DMS153 treated with DMSO at 0.1 percent for 48 hours (cell line): ENCODE measurements at regions not wholly inside any gene's neighbourhood (a gene's known extent, or its start where the extent isn't known, plus 50 kb on each side); places are given as distances from the start of the nearest gene placed in this dataset.
"Not testable (repeated sequence)": the region's sequence is repeated elsewhere in the genome, so short reads cannot be mapped to it uniquely, and the experiment has no call there.

Experiments
- DNase-seq: peaks from one replicate; lab custom pipeline; 2025; ENCODE audit not compliant: unreplicated experiment; lab: John Stamatoyannopoulos, UW

DNA sequence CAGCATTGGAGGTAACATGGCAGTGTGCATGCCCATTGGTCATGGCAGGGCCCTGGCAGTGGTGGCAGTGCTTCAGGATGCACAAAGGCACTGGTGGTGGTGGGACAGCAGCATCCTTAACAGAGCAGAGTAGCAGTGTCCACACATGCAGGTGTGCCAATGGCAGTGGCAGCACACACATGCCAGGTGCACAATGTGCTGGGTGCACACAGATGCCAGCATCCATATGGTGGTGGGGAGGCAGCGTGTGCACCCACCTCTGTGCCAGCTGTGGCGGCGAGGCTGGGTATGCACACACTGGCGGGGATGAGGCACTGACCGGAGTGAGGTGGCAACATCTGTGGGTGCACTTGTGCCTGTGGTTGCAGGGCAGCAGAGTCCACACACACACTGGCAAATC, 150.6 kb downstream of the SI start:
- DNase-seq, result no peak

DNA sequence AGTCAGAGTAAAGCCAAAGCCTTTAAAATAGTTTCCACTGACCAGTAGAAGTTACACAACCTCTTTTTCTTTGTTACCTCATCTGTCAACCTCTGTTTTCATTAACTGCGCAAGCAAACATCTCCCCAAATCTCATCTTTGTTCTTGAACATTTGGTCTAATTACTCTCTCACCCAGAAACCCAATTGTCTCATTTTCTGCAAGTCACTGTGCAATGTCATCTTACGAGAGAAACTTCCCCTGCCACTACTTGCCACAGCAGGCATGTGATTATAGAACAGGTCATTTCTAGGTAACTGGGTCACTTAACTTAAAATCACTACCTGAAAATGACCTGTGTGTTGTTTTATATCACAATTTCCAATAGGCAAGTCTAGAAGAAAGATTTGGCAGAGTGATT, 159.4 kb downstream of the SI start:
- DNase-seq, result no peak

DNA sequence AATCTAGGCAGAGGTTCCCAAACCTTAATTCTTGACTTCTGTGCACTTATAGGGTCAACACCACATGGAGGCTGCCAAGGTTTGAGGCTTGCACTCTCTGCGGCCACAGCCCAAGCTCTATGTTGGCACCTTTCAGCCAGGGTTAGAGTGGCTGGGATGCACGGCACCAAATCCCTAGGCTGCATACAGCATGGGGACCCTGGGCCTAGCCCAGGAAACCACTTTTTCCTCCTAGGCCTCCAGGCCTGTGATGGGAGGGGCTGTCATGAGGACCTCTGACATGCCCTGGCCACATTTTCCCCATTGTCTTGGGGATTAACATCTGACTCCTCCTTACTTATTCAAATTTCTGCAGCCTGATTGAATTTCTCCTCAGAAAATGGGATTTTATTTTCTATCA, 165.4 kb downstream of the SI start:
- no peak for DNase-seq

DNA sequence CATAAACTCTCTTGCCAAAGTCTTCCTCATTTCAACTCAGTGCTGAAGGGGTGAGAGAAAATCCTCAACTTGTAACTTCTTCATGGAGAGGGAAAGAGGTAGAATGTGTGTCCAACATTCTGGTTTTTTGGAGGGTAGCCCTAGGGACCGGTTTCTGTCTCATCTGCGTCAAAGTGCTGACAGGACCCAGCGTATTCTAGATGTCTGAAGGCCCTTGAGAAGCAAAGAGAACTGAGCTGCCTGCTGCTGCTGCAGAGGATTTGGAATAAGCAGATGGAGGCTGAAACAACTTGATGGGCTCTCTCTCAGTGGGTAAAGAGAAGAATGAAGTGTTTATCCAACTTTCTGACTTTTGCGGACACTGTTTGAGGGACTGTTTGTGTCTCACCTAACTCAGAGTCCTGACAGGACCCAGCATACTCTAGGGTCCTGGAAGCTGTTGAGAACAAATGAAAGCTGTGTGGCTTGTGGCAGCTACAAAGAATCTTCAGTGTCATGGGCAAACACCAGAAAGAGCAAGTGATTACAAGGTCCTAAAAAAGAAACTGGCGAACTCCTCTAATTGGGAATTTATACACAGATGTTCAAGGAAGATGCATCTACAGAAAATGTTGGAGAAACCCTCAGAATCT, 174.4 kb downstream of the SI start:
- DNase-seq, result no peak

DNA sequence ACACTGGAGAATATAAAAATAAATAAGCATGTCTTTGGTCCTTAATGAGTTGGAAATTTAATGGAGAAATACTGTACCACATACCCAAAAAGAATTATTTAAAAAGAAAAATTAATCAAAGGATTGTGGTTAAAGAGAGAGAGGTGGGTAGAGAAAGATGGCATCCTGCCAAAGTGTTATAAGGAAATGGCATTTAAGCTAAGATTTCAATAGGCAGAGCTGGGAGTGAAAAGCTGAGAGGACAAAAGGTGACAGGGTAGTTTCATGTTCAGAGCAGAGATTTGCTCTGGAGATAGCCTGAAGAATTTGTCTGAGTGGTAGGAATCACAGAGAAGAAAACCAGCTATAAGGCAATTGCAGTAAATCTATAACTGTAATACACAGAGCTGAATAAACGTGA, 181.0 kb downstream of the SI start:
- peak; percentile 31 for DNase-seq

DNA sequence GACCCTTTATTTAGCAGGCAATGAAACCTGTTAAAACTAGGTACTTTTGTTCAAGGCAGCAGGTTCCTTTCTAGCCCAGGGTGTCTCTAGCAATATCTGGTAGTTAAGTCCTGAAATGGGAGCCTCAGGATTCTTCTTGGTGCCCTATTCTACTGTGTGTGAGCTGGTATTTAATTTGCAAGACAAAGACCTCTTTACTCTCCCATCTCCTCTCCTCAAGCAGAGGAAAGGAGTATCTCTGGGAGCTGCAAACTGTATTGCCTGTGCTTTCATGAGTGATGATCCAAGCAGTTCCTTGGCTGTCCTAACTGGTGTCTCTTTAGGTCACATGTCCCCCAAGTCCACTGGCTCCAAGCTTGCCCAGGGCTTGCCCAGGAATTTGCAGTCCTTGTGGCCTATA, 188.2 kb downstream of the SI start:
- no peak for DNase-seq

DNA sequence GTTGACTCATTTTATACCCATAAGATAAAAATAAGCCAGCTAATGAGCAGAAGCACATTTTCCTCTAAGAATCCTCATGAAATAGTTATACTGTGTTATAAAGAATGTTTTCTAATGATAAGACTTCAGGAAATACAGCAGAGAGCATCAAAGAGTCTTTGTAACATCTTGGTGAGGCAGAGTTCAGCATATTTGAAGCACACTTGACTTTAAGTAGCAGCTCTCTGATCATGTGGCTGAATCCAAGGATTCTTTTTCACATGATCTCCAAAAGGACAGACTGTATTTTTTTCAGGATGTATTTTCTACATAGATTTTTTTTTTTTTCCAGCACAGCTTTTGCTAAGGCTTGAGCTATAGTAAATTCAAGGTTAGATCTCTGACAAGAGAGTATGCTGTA, 195.1 kb downstream of the SI start:
- DNase-seq, result no peak

DNA sequence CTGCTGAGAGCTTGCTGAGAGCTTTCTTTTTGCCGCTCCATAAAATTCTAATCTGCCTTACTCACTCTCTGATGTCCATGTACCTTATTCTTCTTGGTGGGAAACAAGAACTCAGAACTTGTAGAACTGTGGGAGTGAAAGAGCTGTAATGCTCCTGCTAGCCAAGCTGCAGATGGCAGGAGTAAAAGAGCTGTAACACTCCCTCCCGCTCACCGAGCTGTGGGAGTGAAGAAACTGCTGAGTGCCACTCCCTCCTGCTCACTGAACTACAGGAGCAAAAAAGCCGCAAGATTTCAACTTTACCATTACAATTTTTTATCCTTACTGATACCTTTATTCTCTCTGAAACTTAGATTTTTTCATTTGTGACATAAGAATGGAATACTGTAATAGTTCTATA, 199.1 kb downstream of the SI start:
- DNase-seq, result no peak

DNA sequence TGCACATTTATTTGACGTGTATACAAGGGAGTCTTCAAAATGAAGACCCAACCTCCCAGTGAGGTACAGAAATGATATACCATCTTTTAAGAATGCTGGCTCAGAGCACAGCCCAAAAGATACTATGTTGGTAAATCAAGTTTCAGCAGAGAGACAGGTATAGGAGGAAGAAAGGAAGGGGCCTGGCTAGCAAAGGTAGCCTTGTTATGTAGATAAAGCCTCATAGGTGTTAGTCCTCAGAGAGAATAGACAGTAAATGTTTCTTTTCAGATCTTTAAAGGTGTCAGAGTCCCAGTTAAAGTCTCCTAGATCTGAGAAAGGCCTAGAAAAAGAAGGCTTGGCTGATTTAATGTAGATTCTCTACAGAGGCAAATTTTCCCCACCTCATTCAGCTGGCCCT, 213.8 kb downstream of the SI start:
- no peak for DNase-seq

DNA sequence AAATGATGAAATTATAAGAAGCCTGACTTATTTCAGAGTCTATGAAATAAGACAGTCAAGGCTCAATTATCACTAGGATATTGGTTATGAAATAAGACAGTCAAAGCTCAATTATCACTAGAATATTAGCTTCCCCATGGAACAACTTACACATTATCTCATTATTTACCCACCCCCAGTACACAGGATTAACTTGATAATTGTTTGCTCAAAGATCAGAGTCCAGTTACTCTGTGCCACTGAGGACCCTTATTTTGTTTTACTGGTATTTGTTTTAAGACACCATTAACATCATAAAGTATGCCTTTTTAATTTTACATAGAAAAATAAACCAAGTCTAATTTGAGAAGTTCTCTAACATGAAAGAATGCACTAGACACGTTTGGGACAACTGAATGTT, 225.4 kb downstream of the SI start:
- DNase-seq, result no peak

DNA sequence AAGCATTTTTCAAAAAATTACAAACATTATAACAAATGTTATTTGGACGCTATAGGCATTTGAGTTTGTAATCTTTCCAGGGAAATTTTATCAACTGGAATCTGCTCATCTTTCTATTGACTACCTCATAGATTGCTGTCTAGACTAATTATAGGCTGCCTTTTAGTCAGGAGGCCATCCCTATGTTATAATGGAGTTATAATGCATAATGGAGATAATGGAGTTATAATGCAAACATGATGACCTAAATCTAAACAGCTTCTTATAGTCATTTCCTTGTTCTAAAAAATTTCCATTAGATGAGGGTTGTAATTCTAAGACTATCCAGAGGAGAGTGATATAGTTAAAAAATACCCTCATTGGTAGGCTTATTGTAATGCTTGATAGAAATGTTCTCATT, 226.4 kb downstream of the SI start:
- no peak for DNase-seq

DNA sequence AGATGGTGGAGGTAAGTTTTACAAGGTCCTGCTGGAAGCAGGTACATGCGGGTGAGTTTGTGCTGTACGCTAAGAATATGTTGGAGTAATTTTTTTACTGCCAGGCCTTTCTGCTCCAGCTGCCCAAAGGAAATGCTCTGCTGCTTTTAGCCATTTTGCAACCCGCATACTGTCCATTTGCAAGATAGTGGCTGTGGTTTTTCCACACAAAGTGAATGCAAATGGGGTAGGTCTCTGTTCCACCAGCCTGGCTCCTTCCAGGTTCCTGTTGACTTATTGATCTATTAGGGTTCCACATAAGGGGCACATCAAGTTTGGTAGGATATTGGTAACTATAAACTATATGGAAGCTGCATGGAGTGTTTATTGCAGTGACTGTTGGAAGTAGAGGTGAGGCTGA, 227.1 kb downstream of the SI start:
- DNase-seq, result no peak

DNA sequence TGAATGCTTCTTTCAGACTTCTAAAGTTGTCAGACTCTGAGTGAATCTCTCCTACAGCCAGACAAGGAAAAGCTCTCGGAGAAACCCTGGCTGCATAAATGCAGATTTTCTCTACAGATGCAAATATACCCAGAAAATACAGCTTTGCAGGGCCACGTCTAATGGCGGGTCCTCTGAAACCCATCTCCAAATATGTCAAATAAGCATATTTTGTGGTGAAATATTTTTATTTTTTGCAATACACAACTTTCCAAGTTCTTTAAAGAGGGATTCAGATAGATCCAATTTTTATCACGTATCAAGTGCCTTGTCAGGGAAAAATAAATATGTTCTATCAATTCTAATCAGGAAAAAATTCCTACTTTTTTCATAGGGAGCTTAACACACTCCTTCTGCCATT, 229.4 kb downstream of the SI start:
- no peak for DNase-seq

DNA sequence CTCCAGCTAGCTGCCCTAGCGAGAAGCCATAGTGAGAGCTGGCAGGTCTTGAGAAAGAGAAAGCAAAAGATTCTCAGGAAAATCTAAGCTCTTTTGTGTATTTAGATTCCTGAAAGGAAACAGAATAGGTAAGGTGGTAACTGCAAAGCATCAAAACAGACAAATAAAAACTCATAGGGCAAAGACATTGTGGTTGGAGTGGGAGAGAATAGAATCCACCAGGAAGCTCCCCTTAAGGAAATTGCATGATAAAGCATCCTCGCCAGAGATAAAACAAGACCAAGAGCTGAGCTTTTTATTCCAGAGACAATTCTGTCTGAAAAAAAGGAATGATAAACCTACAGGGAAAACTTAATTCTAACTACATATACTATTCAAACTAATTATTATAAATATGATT, 232.6 kb downstream of the SI start:
- no peak for DNase-seq

DNA sequence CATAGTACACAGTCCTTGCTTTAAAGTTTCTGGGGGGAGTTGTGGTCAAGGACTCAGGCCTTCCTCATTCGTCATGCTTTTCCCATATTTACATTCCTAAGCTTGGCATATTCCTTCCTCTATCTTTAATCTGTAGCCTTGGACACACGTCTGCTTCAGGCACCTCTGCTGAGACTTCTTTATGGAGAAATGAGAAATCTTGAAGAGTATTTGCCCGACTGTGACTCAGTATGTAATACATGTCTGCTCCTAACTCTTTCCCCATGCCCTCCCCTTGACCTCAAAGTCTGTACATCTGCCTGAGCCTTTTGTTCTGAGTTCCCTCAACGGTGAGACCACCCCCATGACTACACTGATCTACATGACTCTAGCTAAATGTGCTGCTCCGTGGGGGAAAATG, 246.1 kb downstream of the SI start:
- DNase-seq, result no peak

DNA sequence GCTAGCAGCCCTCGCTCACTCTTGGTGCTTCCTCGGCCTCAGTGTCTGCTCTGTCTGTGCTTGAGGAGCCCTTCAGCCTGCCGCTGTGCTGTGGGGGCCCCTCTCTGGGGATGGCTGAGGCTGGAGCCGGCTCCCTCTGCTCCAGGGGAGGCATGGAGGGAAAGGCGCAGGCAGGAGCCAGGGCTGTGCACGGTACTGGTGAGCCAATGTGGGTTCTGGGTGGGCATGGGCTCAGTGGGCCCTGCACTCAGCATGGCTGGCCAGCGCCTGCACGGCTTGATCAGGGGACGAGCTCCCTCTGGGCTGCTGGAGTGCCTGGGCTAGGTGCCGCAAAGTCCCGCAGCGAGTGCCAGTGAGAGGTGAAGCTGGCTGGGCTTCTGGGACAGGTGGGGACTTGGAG, 260.0 kb downstream of the SI start:
- DNase-seq, result no peak

DNA sequence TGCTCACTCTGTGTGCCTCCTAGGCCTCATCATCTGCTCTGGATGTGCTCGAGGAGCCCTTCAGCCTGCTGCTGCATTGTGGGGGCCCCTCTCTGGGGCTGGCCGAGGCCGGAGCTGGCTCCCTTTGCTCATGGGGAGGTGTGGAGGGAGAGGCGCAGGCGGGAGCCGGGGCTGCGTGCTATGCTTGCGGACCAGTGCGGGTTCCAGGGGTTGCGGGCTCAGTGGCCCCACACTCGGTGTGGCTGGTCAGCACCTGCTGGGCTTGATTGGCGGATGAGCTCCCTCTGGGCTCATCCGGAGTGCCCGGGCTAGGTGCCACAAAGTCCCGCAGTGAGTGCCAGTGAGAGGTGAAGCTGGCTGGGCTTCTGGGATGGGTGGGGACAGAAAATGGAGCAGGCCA, 264.2 kb downstream of the SI start:
- no peak for DNase-seq

DNA sequence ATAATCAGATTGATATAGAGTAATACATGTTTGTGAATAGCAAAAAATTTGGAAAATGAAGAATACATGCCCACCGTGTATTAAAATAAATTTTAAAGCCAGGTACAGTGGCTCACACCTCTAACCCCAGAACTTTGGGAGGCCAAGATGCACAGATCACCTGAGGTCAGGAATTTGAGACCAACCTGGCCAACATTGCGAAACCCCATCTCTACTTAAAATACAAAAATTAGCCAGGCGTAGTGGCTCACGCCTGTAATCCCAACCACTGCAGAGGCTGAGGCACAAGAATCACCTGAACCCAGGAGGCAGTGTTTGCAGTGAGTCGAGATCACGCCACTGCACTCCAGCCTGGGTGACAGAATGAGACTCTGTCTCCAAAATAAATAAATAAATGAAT, 266.3 kb downstream of the SI start:
- DNase-seq, result no peak

DNA sequence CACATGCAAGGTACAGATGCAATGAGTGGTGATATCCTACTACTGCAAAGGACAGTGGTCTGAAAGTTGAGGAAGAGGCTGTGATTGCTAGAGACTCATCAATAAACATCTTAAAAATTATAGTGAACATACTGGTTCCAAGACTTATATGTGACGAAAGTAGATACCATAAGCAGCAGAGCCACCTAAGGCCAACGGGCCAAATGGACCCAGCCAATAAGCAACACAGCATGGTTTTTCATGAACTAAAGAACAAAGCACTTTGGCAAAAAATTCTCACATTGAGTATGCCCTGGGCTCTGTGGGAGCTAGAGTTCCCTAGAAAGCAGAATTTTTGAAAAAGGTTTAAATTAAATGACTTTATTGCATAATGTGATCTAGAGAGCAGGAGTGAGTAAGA, 272.1 kb downstream of the SI start:
- no peak for DNase-seq

DNA sequence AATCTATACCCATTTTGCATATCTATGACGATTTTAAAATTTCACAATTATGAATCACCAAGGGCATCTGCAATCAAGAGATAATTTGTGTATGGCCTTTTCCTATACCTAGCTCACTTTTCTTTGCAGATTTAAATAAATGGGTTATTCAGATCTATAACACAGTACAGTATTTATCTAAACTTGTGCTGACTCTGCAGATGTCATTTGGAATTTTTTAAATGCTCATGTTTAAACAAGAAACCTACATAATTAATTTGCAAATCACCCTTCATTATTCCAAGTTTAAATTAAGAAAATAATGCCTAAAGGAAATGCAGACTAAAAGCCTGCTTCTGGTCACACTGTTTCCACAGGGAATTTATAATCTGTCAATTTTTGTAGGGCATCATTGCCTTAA, 284.2 kb downstream of the SI start:
- DNase-seq, result no peak

DNA sequence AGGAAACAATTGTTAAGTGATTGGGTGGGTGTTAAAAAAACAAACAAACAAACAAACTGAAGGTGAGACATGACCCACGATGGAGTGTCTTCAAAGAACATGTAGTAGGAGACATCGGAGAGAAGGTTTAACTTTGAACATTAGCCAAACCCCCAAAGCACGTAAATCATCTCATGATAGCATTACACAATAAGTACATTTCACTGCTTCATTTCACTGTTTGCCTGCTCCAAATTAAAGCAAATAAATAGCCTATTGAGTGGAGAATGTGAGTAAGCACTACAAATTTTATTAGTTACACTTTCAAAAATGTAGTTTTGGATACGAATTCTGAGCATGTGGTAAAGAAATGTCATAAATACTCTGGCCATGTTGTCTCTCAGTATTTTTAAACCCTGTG, 287.0 kb downstream of the SI start:
- DNase-seq, result no peak

DNA sequence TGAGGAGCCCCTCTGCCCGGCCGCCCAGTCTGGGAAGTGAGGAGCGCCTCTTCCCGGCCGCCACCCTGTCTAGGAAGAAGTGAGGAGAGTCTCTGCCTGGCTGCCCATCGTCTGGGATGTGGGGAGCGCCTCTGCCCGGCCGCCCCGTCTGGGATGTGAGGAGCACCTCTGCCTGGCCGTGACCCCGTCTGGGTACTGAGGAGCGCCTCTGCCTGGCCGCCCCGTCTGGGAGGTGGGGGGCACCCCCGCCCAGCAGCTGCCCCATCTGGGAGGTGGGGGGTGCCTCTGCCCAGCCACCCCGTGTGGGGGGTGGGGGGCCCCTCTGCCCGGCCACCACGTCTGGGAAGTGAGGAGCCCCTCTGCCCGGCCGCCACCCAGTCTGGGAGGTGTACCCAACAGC, 293.9 kb downstream of the SI start:
- DNase-seq, result not testable (repeated sequence)

DNA sequence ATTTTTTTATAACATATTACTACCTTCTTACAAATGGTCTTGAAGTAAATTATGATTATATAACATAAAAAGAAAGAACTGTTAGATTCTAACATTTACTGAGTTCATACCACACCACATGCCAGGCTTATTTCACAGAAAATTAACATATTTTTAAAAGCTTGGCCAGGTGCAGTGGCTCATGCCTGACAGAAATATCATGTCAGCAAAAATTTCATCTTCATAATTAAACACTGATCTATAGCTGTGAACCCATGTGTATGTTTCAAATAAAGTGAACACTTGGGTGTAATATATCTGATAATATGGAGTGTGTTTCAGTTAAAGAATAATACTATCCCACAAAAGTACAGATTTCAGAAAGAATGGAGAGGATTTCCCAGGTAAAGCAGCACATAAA, 296.5 kb downstream of the SI start:
- DNase-seq, result no peak

DNA sequence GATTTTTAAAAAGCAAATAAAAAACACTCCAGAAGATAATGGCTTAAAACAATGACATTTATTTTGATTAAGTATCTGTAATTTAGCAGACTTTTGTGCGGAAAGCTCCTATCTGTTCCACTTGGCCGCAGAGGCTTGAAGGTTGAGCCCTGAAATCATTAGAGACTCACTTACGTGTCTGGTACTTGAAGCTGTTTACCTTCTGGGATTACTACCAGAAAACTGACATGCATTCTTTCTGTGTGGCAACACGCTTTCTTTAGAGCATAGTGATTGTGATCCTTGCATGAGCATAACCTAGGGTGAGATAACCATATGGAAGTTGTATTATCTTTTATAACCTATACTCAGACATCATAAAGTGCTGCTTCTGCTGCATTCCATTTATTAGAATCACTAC, 298.5 kb downstream of the SI start:
- DNase-seq, result peak; percentile 47
